ENCODE measurements at regions not wholly inside any gene's neighbourhood (a gene's known extent, or its start where the extent isn't known, plus 50 kb on each side); places are given as distances from the start of the nearest gene placed in this dataset.

- TF ChIP-seq EZH2 (IDR thresholded peaks at IDR 0.05; ENCODE audit: borderline replicate concordance, low read length) = no peak
- no peak for TF ChIP-seq CTCF (IDR thresholded peaks at IDR 0.05; ENCODE audit: low read length)
Observed at GRCh38 chrX:39450234-39450977, 647.4 kb downstream of the BCOR start.
